Suppressor macrophage (primary cell): ENCODE measurements at regions not wholly inside any gene's neighbourhood (a gene's known extent, or its start where the extent isn't known, plus 50 kb on each side); places are given as distances from the start of the nearest gene placed in this dataset.

Experiments used
- DNase-seq, 4 experiments: peaks; one replicate each; pipeline ENCODE4 v3.0.0-alpha.2; 2020 to 2022

- DNase-seq, result no peak
Measured at GRCh38 chr1:14363707-14364413, 234.6 kb upstream of the KAZN start.

- DNase-seq, result no peak
Measured at GRCh38 chr1:14365301-14365988, 233.0 kb upstream of the KAZN start.

- DNase-seq, result no peak
Measured at GRCh38 chr1:14366091-14367018, 232.1 kb upstream of the KAZN start.

GRCh38 chr1:14367451-14367850 lies 231.0 kb upstream of the KAZN start:
- DNase-seq, result no peak

- no peak for DNase-seq
Measured at GRCh38 chr1:14369526-14370213, 228.8 kb upstream of the KAZN start.

GRCh38 chr1:14371771-14372497 lies 226.6 kb upstream of the KAZN start:
- no peak for DNase-seq

- DNase-seq, result no peak
Measured at GRCh38 chr1:14372526-14372925, 226.0 kb upstream of the KAZN start.

GRCh38 chr1:14373081-14373758 lies 225.3 kb upstream of the KAZN start:
- no peak for DNase-seq

GRCh38 chr1:14375226-14375625 lies 223.3 kb upstream of the KAZN start:
- no peak for DNase-seq

GRCh38 chr1:14377386-14377785 lies 221.1 kb upstream of the KAZN start:
- no peak for DNase-seq

GRCh38 chr1:14380408-14380807 lies 218.1 kb upstream of the KAZN start:
- no peak for DNase-seq

GRCh38 chr1:14390816-14391215 lies 207.7 kb upstream of the KAZN start:
- no peak for DNase-seq

GRCh38 chr1:14392161-14392858 lies 206.2 kb upstream of the KAZN start:
- no peak for DNase-seq

- no peak for DNase-seq
Measured at GRCh38 chr1:14392859-14393365, 205.6 kb upstream of the KAZN start.

- no peak for DNase-seq
Measured at GRCh38 chr1:14396100-14396499, 202.4 kb upstream of the KAZN start.

- DNase-seq, result no peak
Measured at GRCh38 chr1:14403961-14404645, 194.4 kb upstream of the KAZN start.

GRCh38 chr1:14404862-14405301 lies 193.6 kb upstream of the KAZN start:
- DNase-seq, result no peak

- DNase-seq, result no peak
Measured at GRCh38 chr1:14412235-14412634, 186.2 kb upstream of the KAZN start.

- DNase-seq, result no peak
Measured at GRCh38 chr1:14413819-14414490, 184.5 kb upstream of the KAZN start.
